Activated T-cell treated with anti-CD3 and anti-CD28 coated beads, Interleukin-2, amount 50 U/mL, for 24 hours (primary cell): ENCODE measurements at regions not wholly inside any gene's neighbourhood (a gene's known extent, or its start where the extent isn't known, plus 50 kb on each side); places are given as distances from the start of the nearest gene placed in this dataset.

Experiments used
- DNase-seq: peaks from one replicate; pipeline ENCODE4 v3.0.0-alpha.2; 2020
- H3K27ac Mint-ChIP-seq: 2 replicates; pipeline ENCODE4 v1.8.0; 2020; ENCODE audit warnings: mild to moderate bottlenecking, mixed read lengths
- H3K27me3 Mint-ChIP-seq: 2 replicates; pipeline ENCODE4 v1.8.0; 2020; ENCODE audit warnings: mixed read lengths
- H3K36me3 Mint-ChIP-seq: 2 replicates; pipeline ENCODE4 v1.8.0; 2020; ENCODE audit warnings: low read depth, mixed read lengths
- H3K4me1 Mint-ChIP-seq: 2 replicates; pipeline ENCODE4 v1.8.0; 2020; ENCODE audit warnings: low read depth, mixed read lengths
- H3K4me3 Mint-ChIP-seq: 2 replicates; pipeline ENCODE4 v1.8.0; 2020; ENCODE audit warnings: mild to moderate bottlenecking, moderate library complexity, mixed read lengths
- H3K9me3 Mint-ChIP-seq: 2 replicates; pipeline ENCODE4 v1.8.0; 2020; ENCODE audit warnings: mixed read lengths

- no peak overlapping the region for H3K27ac Mint-ChIP-seq
- DNase-seq: peak; percentile 13
- no peaks in the 10 kb centered on the region for H3K9me3 Mint-ChIP-seq
- H3K27me3 Mint-ChIP-seq: peaks cover 3% of the 10 kb centered on the region
- no peaks in the 10 kb centered on the region for H3K4me1 Mint-ChIP-seq
- H3K36me3 Mint-ChIP-seq: no peaks in the 10 kb centered on the region
- H3K4me3 Mint-ChIP-seq: no peak overlapping the region
These were observed 154.4 kb upstream of the COL5A1 start for GRCh38 chr9:134487066-134487710.

- H3K9me3 Mint-ChIP-seq: no peaks in the 10 kb centered on the region
- H3K4me3 Mint-ChIP-seq: no peak overlapping the region
- peaks cover 14% of the 10 kb centered on the region for H3K27me3 Mint-ChIP-seq
- H3K36me3 Mint-ChIP-seq: no peaks in the 10 kb centered on the region
- DNase-seq: no peak
- H3K4me1 Mint-ChIP-seq: no peaks in the 10 kb centered on the region
- no peak overlapping the region for H3K27ac Mint-ChIP-seq
These were observed 153.0 kb upstream of the COL5A1 start for GRCh38 chr9:134488331-134489280.

GRCh38 chr9:134489621-134490408, 151.8 kb upstream of the COL5A1 start:
- Mint-ChIP-seq H3K4me1 (no peaks in the 10 kb centered on the region), H3K36me3 (no peaks in the 10 kb centered on the region), H3K27me3 (peaks cover 18% of the 10 kb centered on the region), H3K9me3 (no peaks in the 10 kb centered on the region), H3K27ac (no peak overlapping the region), H3K4me3 (no peak overlapping the region)
- DNase-seq: no peak

- peak; percentile 3 for DNase-seq
- H3K4me1 Mint-ChIP-seq: no peaks in the 10 kb centered on the region
- H3K9me3 Mint-ChIP-seq: no peaks in the 10 kb centered on the region
- H3K36me3 Mint-ChIP-seq: no peaks in the 10 kb centered on the region
- peaks cover 18% of the 10 kb centered on the region for H3K27me3 Mint-ChIP-seq
- no peak overlapping the region for H3K27ac Mint-ChIP-seq
- H3K4me3 Mint-ChIP-seq: no peak overlapping the region
These were observed 151.2 kb upstream of the COL5A1 start for GRCh38 chr9:134490446-134490845.

- peak; percentile 7 for DNase-seq
- Mint-ChIP-seq H3K4me1 (no peaks in the 10 kb centered on the region), H3K27ac (no peak overlapping the region), H3K36me3 (no peaks in the 10 kb centered on the region), H3K9me3 (no peaks in the 10 kb centered on the region), H3K4me3 (no peak overlapping the region), H3K27me3 (peaks cover 18% of the 10 kb centered on the region)
These were observed 150.3 kb upstream of the COL5A1 start for GRCh38 chr9:134491196-134491835.

GRCh38 chr9:134491856-134492255, 149.7 kb upstream of the COL5A1 start:
- Mint-ChIP-seq H3K4me3 (no peak overlapping the region), H3K4me1 (no peaks in the 10 kb centered on the region), H3K27ac (no peak overlapping the region), H3K36me3 (no peaks in the 10 kb centered on the region), H3K9me3 (no peaks in the 10 kb centered on the region), H3K27me3 (peaks cover 18% of the 10 kb centered on the region)
- DNase-seq: peak; percentile 17

- Mint-ChIP-seq H3K27me3 (peaks cover 18% of the 10 kb centered on the region), H3K4me3 (no peak overlapping the region), H3K27ac (no peak overlapping the region), H3K4me1 (no peaks in the 10 kb centered on the region), H3K36me3 (no peaks in the 10 kb centered on the region), H3K9me3 (no peaks in the 10 kb centered on the region)
- DNase-seq: no peak
These were observed 149.3 kb upstream of the COL5A1 start for GRCh38 chr9:134492281-134492691.

GRCh38 chr9:134492721-134493460, 148.7 kb upstream of the COL5A1 start:
- Mint-ChIP-seq H3K9me3 (no peaks in the 10 kb centered on the region), H3K27ac (no peak overlapping the region), H3K27me3 (peaks cover 18% of the 10 kb centered on the region), H3K4me1 (no peaks in the 10 kb centered on the region), H3K36me3 (no peaks in the 10 kb centered on the region), H3K4me3 (no peak overlapping the region)
- DNase-seq: peak; percentile 9

GRCh38 chr9:134493461-134494272, 147.9 kb upstream of the COL5A1 start:
- Mint-ChIP-seq H3K36me3 (no peaks in the 10 kb centered on the region), H3K4me3 (no peak overlapping the region), H3K27me3 (peaks cover 18% of the 10 kb centered on the region), H3K27ac (no peak overlapping the region), H3K9me3 (no peaks in the 10 kb centered on the region), H3K4me1 (no peaks in the 10 kb centered on the region)
- no peak for DNase-seq

GRCh38 chr9:134494273-134494815, 147.3 kb upstream of the COL5A1 start:
- DNase-seq: no peak
- H3K9me3 Mint-ChIP-seq: no peaks in the 10 kb centered on the region
- no peaks in the 10 kb centered on the region for H3K4me1 Mint-ChIP-seq
- H3K4me3 Mint-ChIP-seq: no peak overlapping the region
- no peaks in the 10 kb centered on the region for H3K36me3 Mint-ChIP-seq
- H3K27ac Mint-ChIP-seq: no peak overlapping the region
- H3K27me3 Mint-ChIP-seq: peaks cover 18% of the 10 kb centered on the region

GRCh38 chr9:134494905-134495304, 146.7 kb upstream of the COL5A1 start:
- Mint-ChIP-seq H3K36me3 (no peaks in the 10 kb centered on the region), H3K27me3 (peaks cover 20% of the 10 kb centered on the region), H3K27ac (no peak overlapping the region), H3K4me3 (no peak overlapping the region), H3K9me3 (no peaks in the 10 kb centered on the region), H3K4me1 (no peaks in the 10 kb centered on the region)
- no peak for DNase-seq

- Mint-ChIP-seq H3K4me1 (no peaks in the 10 kb centered on the region), H3K27ac (no peak overlapping the region), H3K4me3 (no peak overlapping the region), H3K27me3 (peaks cover 25% of the 10 kb centered on the region), H3K9me3 (no peaks in the 10 kb centered on the region), H3K36me3 (no peaks in the 10 kb centered on the region)
- no peak for DNase-seq
These were observed 145.7 kb upstream of the COL5A1 start for GRCh38 chr9:134495881-134496412.
